ENCODE measurements at regions not wholly inside any gene's neighbourhood (a gene's known extent, or its start where the extent isn't known, plus 50 kb on each side); places are given as distances from the start of the nearest gene placed in this dataset.

GRCh38 chr7:94205529-94205928, 189.2 kb upstream of the COL1A2 start:
- no peak for TF ChIP-seq POLR2A (IDR thresholded peaks at IDR 0.05; ENCODE audit: low read depth)
- TF ChIP-seq, protein P1, sequence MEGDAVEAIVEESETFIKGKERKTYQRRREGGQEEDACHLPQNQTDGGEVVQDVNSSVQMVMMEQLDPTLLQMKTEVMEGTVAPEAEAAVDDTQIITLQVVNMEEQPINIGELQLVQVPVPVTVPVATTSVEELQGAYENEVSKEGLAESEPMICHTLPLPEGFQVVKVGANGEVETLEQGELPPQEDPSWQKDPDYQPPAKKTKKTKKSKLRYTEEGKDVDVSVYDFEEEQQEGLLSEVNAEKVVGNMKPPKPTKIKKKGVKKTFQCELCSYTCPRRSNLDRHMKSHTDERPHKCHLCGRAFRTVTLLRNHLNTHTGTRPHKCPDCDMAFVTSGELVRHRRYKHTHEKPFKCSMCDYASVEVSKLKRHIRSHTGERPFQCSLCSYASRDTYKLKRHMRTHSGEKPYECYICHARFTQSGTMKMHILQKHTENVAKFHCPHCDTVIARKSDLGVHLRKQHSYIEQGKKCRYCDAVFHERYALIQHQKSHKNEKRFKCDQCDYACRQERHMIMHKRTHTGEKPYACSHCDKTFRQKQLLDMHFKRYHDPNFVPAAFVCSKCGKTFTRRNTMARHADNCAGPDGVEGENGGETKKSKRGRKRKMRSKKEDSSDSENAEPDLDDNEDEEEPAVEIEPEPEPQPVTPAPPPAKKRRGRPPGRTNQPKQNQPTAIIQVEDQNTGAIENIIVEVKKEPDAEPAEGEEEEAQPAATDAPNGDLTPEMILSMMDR (IDR thresholded peaks at IDR 0.05): no peak
